Thyroid gland (tissue), 4 donors: ENCODE measurements at regions not wholly inside any gene's neighbourhood (a gene's known extent, or its start where the extent isn't known, plus 50 kb on each side); places are given as distances from the start of the nearest gene placed in this dataset.

ENCODE experiments used
- POLR2A ChIP-seq, 2 donors: fragments of 450-650 bp; IDR thresholded peaks; one replicate each; pipeline ENCODE4 v1.6.1; 2017; ENCODE audit warnings: antibody characterized with exemption in 2 of 2, mild to moderate bottlenecking in 2 of 2, moderate library complexity in 1 of 2
- TF ChIP-seq, protein P1 (sequence below), 6 experiments: fragments of 200-600 bp in 3 of 6; fragments of 450-650 bp in 3 of 6; sonication (generic) in 3 of 6; IDR thresholded peaks; one replicate each; pipeline ENCODE4 v1.5.1; 2016 to 2019; ENCODE audit warnings: antibody characterized with exemption in 6 of 6, mild to moderate bottlenecking in 2 of 6, inconsistent platforms in 1 of 6, moderate library complexity in 1 of 6

DNA sequence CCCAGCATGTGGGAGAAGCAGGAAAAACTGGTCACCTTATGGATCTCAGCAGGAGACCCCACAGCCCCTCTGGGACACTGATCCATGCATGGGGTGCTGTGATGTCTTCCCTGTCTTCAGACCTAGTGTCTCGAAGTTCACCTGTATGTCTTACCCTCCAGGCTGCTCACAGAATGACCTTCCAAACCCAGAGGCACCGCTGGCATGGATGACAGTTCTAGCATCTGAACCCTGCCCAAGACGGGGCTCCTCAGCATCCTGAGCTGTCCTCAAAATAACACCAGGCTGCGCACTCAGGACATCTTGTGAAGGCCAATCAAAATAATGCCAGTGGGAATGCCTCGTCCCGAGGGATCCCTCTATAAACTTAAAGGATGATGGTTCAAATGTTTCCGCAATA lies 824.9 kb downstream of the TBC1D22A start:
- TF ChIP-seq POLR2A (IDR thresholded peaks at IDR 0.05): no peak
- TF ChIP-seq, protein P1, sequence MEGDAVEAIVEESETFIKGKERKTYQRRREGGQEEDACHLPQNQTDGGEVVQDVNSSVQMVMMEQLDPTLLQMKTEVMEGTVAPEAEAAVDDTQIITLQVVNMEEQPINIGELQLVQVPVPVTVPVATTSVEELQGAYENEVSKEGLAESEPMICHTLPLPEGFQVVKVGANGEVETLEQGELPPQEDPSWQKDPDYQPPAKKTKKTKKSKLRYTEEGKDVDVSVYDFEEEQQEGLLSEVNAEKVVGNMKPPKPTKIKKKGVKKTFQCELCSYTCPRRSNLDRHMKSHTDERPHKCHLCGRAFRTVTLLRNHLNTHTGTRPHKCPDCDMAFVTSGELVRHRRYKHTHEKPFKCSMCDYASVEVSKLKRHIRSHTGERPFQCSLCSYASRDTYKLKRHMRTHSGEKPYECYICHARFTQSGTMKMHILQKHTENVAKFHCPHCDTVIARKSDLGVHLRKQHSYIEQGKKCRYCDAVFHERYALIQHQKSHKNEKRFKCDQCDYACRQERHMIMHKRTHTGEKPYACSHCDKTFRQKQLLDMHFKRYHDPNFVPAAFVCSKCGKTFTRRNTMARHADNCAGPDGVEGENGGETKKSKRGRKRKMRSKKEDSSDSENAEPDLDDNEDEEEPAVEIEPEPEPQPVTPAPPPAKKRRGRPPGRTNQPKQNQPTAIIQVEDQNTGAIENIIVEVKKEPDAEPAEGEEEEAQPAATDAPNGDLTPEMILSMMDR (IDR thresholded peaks at IDR 0.05): no peak
